ENCODE measurements at regions not wholly inside any gene's neighbourhood (a gene's known extent, or its start where the extent isn't known, plus 50 kb on each side); places are given as distances from the start of the nearest gene placed in this dataset.

GRCh38 chr1:80251591-80251990, 1245.1 kb upstream of the ADGRL4 start:
- Histone ChIP-seq H3K36me3 (ENCODE audit: insufficient read depth, low read length) (no peaks in the 10 kb centered on the region), H4K20me1 (ENCODE audit: insufficient read depth) (no peaks in the 10 kb centered on the region), H3K9ac (ENCODE audit: low read length) (no peak overlapping the region), H3F3A (ENCODE audit: insufficient read depth, low read length, poor library complexity, severe bottlenecking) (no peaks in the 10 kb centered on the region), H3K4me3 (ENCODE audit: low read length) (no peak overlapping the region), H3K9me2 (ENCODE audit: insufficient read depth, low read length) (no peaks in the 10 kb centered on the region), H3K27me3 (ENCODE audit: insufficient read depth, low read depth, low read length) (no peaks in the 10 kb centered on the region), H3K27ac (ENCODE audit: low read length) (no peak overlapping the region), H2AFZ (ENCODE audit: low read depth, low read length) (no peak overlapping the region), H3K4me2 (ENCODE audit: low read length) (no peak overlapping the region), H3K9me3 (ENCODE audit: low read length) (peaks cover 3% of the 10 kb centered on the region), H3K79me2 (replicated peaks; ENCODE audit: insufficient read depth, low read length) (no peaks in the 10 kb centered on the region)
- TF ChIP-seq REST (IDR thresholded peaks at IDR 0.05; ENCODE audit: borderline replicate concordance) = no peak
- TF ChIP-seq, protein P1, sequence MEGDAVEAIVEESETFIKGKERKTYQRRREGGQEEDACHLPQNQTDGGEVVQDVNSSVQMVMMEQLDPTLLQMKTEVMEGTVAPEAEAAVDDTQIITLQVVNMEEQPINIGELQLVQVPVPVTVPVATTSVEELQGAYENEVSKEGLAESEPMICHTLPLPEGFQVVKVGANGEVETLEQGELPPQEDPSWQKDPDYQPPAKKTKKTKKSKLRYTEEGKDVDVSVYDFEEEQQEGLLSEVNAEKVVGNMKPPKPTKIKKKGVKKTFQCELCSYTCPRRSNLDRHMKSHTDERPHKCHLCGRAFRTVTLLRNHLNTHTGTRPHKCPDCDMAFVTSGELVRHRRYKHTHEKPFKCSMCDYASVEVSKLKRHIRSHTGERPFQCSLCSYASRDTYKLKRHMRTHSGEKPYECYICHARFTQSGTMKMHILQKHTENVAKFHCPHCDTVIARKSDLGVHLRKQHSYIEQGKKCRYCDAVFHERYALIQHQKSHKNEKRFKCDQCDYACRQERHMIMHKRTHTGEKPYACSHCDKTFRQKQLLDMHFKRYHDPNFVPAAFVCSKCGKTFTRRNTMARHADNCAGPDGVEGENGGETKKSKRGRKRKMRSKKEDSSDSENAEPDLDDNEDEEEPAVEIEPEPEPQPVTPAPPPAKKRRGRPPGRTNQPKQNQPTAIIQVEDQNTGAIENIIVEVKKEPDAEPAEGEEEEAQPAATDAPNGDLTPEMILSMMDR (IDR thresholded peaks at IDR 0.05; ENCODE audit: poor library complexity, severe bottlenecking) = no peak
- no peak for TF ChIP-seq MXI1 (conservative IDR thresholded peaks at IDR 0.05; ENCODE audit: poor library complexity, severe bottlenecking)
- no peak for TF ChIP-seq SMC3 (conservative IDR thresholded peaks at IDR 0.05; ENCODE audit: poor library complexity)
- no peak for TF ChIP-seq TAF1 (IDR thresholded peaks at IDR 0.05; ENCODE audit: low read depth)
- no peak for TF ChIP-seq RAD21 (conservative IDR thresholded peaks at IDR 0.05)
- no peak for TF ChIP-seq POLR2AphosphoS5 (IDR thresholded peaks at IDR 0.05)
- TF ChIP-seq EP300 (conservative IDR thresholded peaks at IDR 0.05; ENCODE audit: poor library complexity, severe bottlenecking) = no peak
- no peak for TF ChIP-seq EZH2 (IDR thresholded peaks at IDR 0.05; ENCODE audit: borderline replicate concordance, insufficient read depth, low read length, poor library complexity, severe bottlenecking)

GRCh38 chr1:80251171-80251570, 1244.6 kb upstream of the ADGRL4 start:
- Histone ChIP-seq H3K27me3 (ENCODE audit: insufficient read depth, low read depth, low read length) (no peaks in the 10 kb centered on the region), H3K79me2 (replicated peaks; ENCODE audit: insufficient read depth, low read length) (no peaks in the 10 kb centered on the region), H3K4me2 (ENCODE audit: low read length) (no peak overlapping the region), H4K20me1 (ENCODE audit: insufficient read depth) (no peaks in the 10 kb centered on the region), H3F3A (ENCODE audit: insufficient read depth, low read length, poor library complexity, severe bottlenecking) (no peaks in the 10 kb centered on the region), H2AFZ (ENCODE audit: low read depth, low read length) (no peak overlapping the region), H3K9ac (ENCODE audit: low read length) (no peak overlapping the region), H3K9me2 (ENCODE audit: insufficient read depth, low read length) (no peaks in the 10 kb centered on the region), H3K4me3 (ENCODE audit: low read length) (no peak overlapping the region), H3K36me3 (ENCODE audit: insufficient read depth, low read length) (no peaks in the 10 kb centered on the region), H3K27ac (ENCODE audit: low read length) (no peak overlapping the region), H3K9me3 (ENCODE audit: low read length) (peaks cover 3% of the 10 kb centered on the region)
- TF ChIP-seq MXI1 (conservative IDR thresholded peaks at IDR 0.05; ENCODE audit: poor library complexity, severe bottlenecking) (no peak), REST (IDR thresholded peaks at IDR 0.05; ENCODE audit: borderline replicate concordance) (no peak), TAF1 (IDR thresholded peaks at IDR 0.05; ENCODE audit: low read depth) (no peak), EP300 (conservative IDR thresholded peaks at IDR 0.05; ENCODE audit: poor library complexity, severe bottlenecking) (no peak), SMC3 (conservative IDR thresholded peaks at IDR 0.05; ENCODE audit: poor library complexity) (no peak), RAD21 (conservative IDR thresholded peaks at IDR 0.05) (no peak), POLR2AphosphoS5 (IDR thresholded peaks at IDR 0.05) (no peak), EZH2 (IDR thresholded peaks at IDR 0.05; ENCODE audit: borderline replicate concordance, insufficient read depth, low read length, poor library complexity, severe bottlenecking) (no peak)
- TF ChIP-seq, protein P1 (IDR thresholded peaks at IDR 0.05; ENCODE audit: poor library complexity, severe bottlenecking) = no peak

Data from neural cell (in vitro differentiated cells).